ENCODE measurements at regions not wholly inside any gene's neighbourhood (a gene's known extent, or its start where the extent isn't known, plus 50 kb on each side); places are given as distances from the start of the nearest gene placed in this dataset.

- no peaks in the 10 kb centered on the region for H3K27me3 Mint-ChIP-seq
- no peak for DNase-seq
- no peak overlapping the region for H3K27ac Mint-ChIP-seq
- ChIA-PET CTCF (no interaction called here), POLR2A (no interaction called here)
- H3K4me3 Mint-ChIP-seq = no peak overlapping the region
- peaks cover 6% of the 10 kb centered on the region for H3K4me1 Mint-ChIP-seq
- no peaks in the 10 kb centered on the region for H3K36me3 Mint-ChIP-seq (ENCODE audit: low read depth)
- H3K9me3 Mint-ChIP-seq = no peaks in the 10 kb centered on the region
Observed at GRCh38 chr1:193339401-193339800, 153.0 kb upstream of the B3GALT2 start.

GRCh38 chr1:193338194-193338593, 151.8 kb upstream of the B3GALT2 start:
- ChIA-PET CTCF (no interaction called here), POLR2A (no interaction called here)
- peaks cover 6% of the 10 kb centered on the region for H3K4me1 Mint-ChIP-seq
- H3K4me3 Mint-ChIP-seq = no peak overlapping the region
- no peak overlapping the region for H3K27ac Mint-ChIP-seq
- H3K27me3 Mint-ChIP-seq = no peaks in the 10 kb centered on the region
- H3K36me3 Mint-ChIP-seq (ENCODE audit: low read depth) = peaks cover 5% of the 10 kb centered on the region
- no peak for DNase-seq
- H3K9me3 Mint-ChIP-seq = peaks cover 5% of the 10 kb centered on the region

GRCh38 chr1:193335806-193336428, 149.5 kb upstream of the B3GALT2 start:
- Mint-ChIP-seq H3K36me3 (ENCODE audit: low read depth) (peaks cover 8% of the 10 kb centered on the region), H3K27me3 (no peaks in the 10 kb centered on the region), H3K4me1 (peaks cover 6% of the 10 kb centered on the region), H3K9me3 (peaks cover 10% of the 10 kb centered on the region), H3K4me3 (no peak overlapping the region), H3K27ac (no peak overlapping the region)
- DNase-seq = no peak
- CTCF ChIA-PET = no interaction called here
- POLR2A ChIA-PET = no interaction called here

GRCh38 chr1:193333166-193333565, 146.8 kb upstream of the B3GALT2 start:
- no peak for DNase-seq
- H3K4me1 Mint-ChIP-seq = peaks cover 3% of the 10 kb centered on the region
- H3K36me3 Mint-ChIP-seq (ENCODE audit: low read depth) = peaks cover 8% of the 10 kb centered on the region
- no peak overlapping the region for H3K4me3 Mint-ChIP-seq
- H3K9me3 Mint-ChIP-seq = peaks cover 18% of the 10 kb centered on the region
- CTCF ChIA-PET = no interaction called here
- POLR2A ChIA-PET = no interaction called here
- no peaks in the 10 kb centered on the region for H3K27me3 Mint-ChIP-seq
- no peak overlapping the region for H3K27ac Mint-ChIP-seq

- peaks cover 27% of the 10 kb centered on the region for H3K9me3 Mint-ChIP-seq
- no peaks in the 10 kb centered on the region for H3K4me1 Mint-ChIP-seq
- POLR2A ChIA-PET = no interaction called here
- H3K27me3 Mint-ChIP-seq = no peaks in the 10 kb centered on the region
- H3K27ac Mint-ChIP-seq = no peak overlapping the region
- CTCF ChIA-PET = no interaction called here
- no peaks in the 10 kb centered on the region for H3K36me3 Mint-ChIP-seq (ENCODE audit: low read depth)
- no peak overlapping the region for H3K4me3 Mint-ChIP-seq
- DNase-seq = no peak
Observed at GRCh38 chr1:193326296-193326695, 139.9 kb upstream of the B3GALT2 start.

GRCh38 chr1:193325771-193326170, 139.4 kb upstream of the B3GALT2 start:
- Mint-ChIP-seq H3K27ac (no peak overlapping the region), H3K9me3 (peaks cover 25% of the 10 kb centered on the region), H3K4me1 (no peaks in the 10 kb centered on the region), H3K4me3 (no peak overlapping the region), H3K27me3 (no peaks in the 10 kb centered on the region), H3K36me3 (ENCODE audit: low read depth) (no peaks in the 10 kb centered on the region)
- ChIA-PET CTCF (no interaction called here), POLR2A (no interaction called here)
- DNase-seq = no peak

GRCh38 chr1:193325042-193325441, 138.6 kb upstream of the B3GALT2 start:
- DNase-seq = no peak
- Mint-ChIP-seq H3K27me3 (no peaks in the 10 kb centered on the region), H3K9me3 (peaks cover 24% of the 10 kb centered on the region), H3K4me3 (no peak overlapping the region), H3K27ac (no peak overlapping the region), H3K4me1 (no peaks in the 10 kb centered on the region), H3K36me3 (ENCODE audit: low read depth) (no peaks in the 10 kb centered on the region)
- POLR2A ChIA-PET = no interaction called here
- CTCF ChIA-PET = no interaction called here

GRCh38 chr1:193322211-193322610, 135.8 kb upstream of the B3GALT2 start:
- DNase-seq = no peak
- no peak overlapping the region for H3K4me3 Mint-ChIP-seq
- peaks cover 10% of the 10 kb centered on the region for H3K9me3 Mint-ChIP-seq
- H3K4me1 Mint-ChIP-seq = no peaks in the 10 kb centered on the region
- H3K36me3 Mint-ChIP-seq (ENCODE audit: low read depth) = no peaks in the 10 kb centered on the region
- H3K27ac Mint-ChIP-seq = no peak overlapping the region
- H3K27me3 Mint-ChIP-seq = no peaks in the 10 kb centered on the region
- ChIA-PET POLR2A (no interaction called here), CTCF (no interaction called here)

GRCh38 chr1:193321242-193321840, 134.9 kb upstream of the B3GALT2 start:
- H3K4me3 Mint-ChIP-seq = no peak overlapping the region
- H3K27me3 Mint-ChIP-seq = no peaks in the 10 kb centered on the region
- ChIA-PET CTCF (no interaction called here), POLR2A (no interaction called here)
- no peak overlapping the region for H3K27ac Mint-ChIP-seq
- H3K36me3 Mint-ChIP-seq (ENCODE audit: low read depth) = no peaks in the 10 kb centered on the region
- peaks cover 10% of the 10 kb centered on the region for H3K9me3 Mint-ChIP-seq
- no peaks in the 10 kb centered on the region for H3K4me1 Mint-ChIP-seq
- no peak for DNase-seq

GRCh38 chr1:193320270-193320669, 133.9 kb upstream of the B3GALT2 start:
- Mint-ChIP-seq H3K4me1 (no peaks in the 10 kb centered on the region), H3K27me3 (no peaks in the 10 kb centered on the region), H3K4me3 (no peak overlapping the region), H3K9me3 (peaks cover 5% of the 10 kb centered on the region), H3K27ac (no peak overlapping the region), H3K36me3 (ENCODE audit: low read depth) (no peaks in the 10 kb centered on the region)
- CTCF ChIA-PET = no interaction called here
- POLR2A ChIA-PET = no interaction called here
- DNase-seq = no peak

- no peak overlapping the region for H3K4me3 Mint-ChIP-seq
- no peak overlapping the region for H3K27ac Mint-ChIP-seq
- no peaks in the 10 kb centered on the region for H3K27me3 Mint-ChIP-seq
- POLR2A ChIA-PET = no interaction called here
- H3K36me3 Mint-ChIP-seq (ENCODE audit: low read depth) = no peaks in the 10 kb centered on the region
- peaks cover 2% of the 10 kb centered on the region for H3K9me3 Mint-ChIP-seq
- H3K4me1 Mint-ChIP-seq = no peaks in the 10 kb centered on the region
- DNase-seq = no peak
- CTCF ChIA-PET = no interaction called here
Observed at GRCh38 chr1:193318347-193318746, 131.9 kb upstream of the B3GALT2 start.

- CTCF ChIA-PET = no interaction called here
- POLR2A ChIA-PET = no interaction called here
- Mint-ChIP-seq H3K4me3 (no peak overlapping the region), H3K27ac (no peak overlapping the region), H3K9me3 (peaks cover 2% of the 10 kb centered on the region), H3K27me3 (no peaks in the 10 kb centered on the region), H3K36me3 (ENCODE audit: low read depth) (no peaks in the 10 kb centered on the region), H3K4me1 (peaks cover 20% of the 10 kb centered on the region)
- DNase-seq = no peak
Observed at GRCh38 chr1:193313354-193314140, 127.1 kb upstream of the B3GALT2 start.

- ChIA-PET CTCF (no interaction called here), POLR2A (no interaction called here)
Observed at GRCh38 chr1:193312432-193312831, 126.0 kb upstream of the B3GALT2 start.

More at GRCh38 chr1:193312432-193312831, 126.0 kb upstream of the B3GALT2 start:
- H3K27me3 Mint-ChIP-seq = no peaks in the 10 kb centered on the region
- H3K36me3 Mint-ChIP-seq (ENCODE audit: low read depth) = no peaks in the 10 kb centered on the region
- no peak overlapping the region for H3K4me3 Mint-ChIP-seq
- H3K4me1 Mint-ChIP-seq = peaks cover 20% of the 10 kb centered on the region
- no peak for DNase-seq
- peaks cover 2% of the 10 kb centered on the region for H3K9me3 Mint-ChIP-seq
- H3K27ac Mint-ChIP-seq = no peak overlapping the region
